ENCODE measurements at regions not wholly inside any gene's neighbourhood (a gene's known extent, or its start where the extent isn't known, plus 50 kb on each side); places are given as distances from the start of the nearest gene placed in this dataset.
"Not testable (repeated sequence)": the region's sequence is repeated elsewhere in the genome, so short reads cannot be mapped to it uniquely, and the experiment has no call there.

GRCh38 chr13:90331974-90332373, 1015.5 kb upstream of the MIR17HG start:
- no peak for TF ChIP-seq CTCF (IDR thresholded peaks at IDR 0.05)
- H3K4me3 Mint-ChIP-seq: no peak overlapping the region
- H3K4me1 Mint-ChIP-seq: no peaks in the 10 kb centered on the region
- no peak overlapping the region for H3K27ac Mint-ChIP-seq
- no peaks in the 10 kb centered on the region for H3K36me3 Mint-ChIP-seq (ENCODE audit: low read depth)
- H3K9me3 Mint-ChIP-seq: no peaks in the 10 kb centered on the region
- H3K27me3 Mint-ChIP-seq (ENCODE audit: low read depth, poor library complexity): no peaks in the 10 kb centered on the region
- no peak for DNase-seq

GRCh38 chr13:90336507-90336906, 1011.0 kb upstream of the MIR17HG start:
- H3K9me3 Mint-ChIP-seq: peaks cover 5% of the 10 kb centered on the region

GRCh38 chr13:90341348-90341747, 1006.1 kb upstream of the MIR17HG start:
- H3K27ac Mint-ChIP-seq; H3K36me3 Mint-ChIP-seq (ENCODE audit: low read depth): not testable (repeated sequence)

More at GRCh38 chr13:90336507-90336906, 1011.0 kb upstream of the MIR17HG start:
- H3K4me3 Mint-ChIP-seq: no peak overlapping the region
- no peak overlapping the region for H3K27ac Mint-ChIP-seq
- H3K36me3 Mint-ChIP-seq (ENCODE audit: low read depth): no peaks in the 10 kb centered on the region
- DNase-seq: no peak
- no peaks in the 10 kb centered on the region for H3K27me3 Mint-ChIP-seq (ENCODE audit: low read depth, poor library complexity)
- H3K4me1 Mint-ChIP-seq: no peaks in the 10 kb centered on the region
- TF ChIP-seq CTCF (IDR thresholded peaks at IDR 0.05): no peak

GRCh38 chr13:90348477-90349136, 998.9 kb upstream of the MIR17HG start:
- not testable (repeated sequence) for H3K27ac Mint-ChIP-seq; H3K27me3 Mint-ChIP-seq (ENCODE audit: low read depth, poor library complexity); H3K36me3 Mint-ChIP-seq (ENCODE audit: low read depth); H3K4me3 Mint-ChIP-seq; H3K4me1 Mint-ChIP-seq; H3K9me3 Mint-ChIP-seq; DNase-seq

More at GRCh38 chr13:90341348-90341747, 1006.1 kb upstream of the MIR17HG start:
- DNase-seq; H3K9me3 Mint-ChIP-seq; H3K4me3 Mint-ChIP-seq; H3K27me3 Mint-ChIP-seq (ENCODE audit: low read depth, poor library complexity); H3K4me1 Mint-ChIP-seq: not testable (repeated sequence)

- no peak for DNase-seq
- Mint-ChIP-seq H3K36me3 (ENCODE audit: low read depth) (no peaks in the 10 kb centered on the region), H3K4me1 (no peaks in the 10 kb centered on the region), H3K27me3 (ENCODE audit: low read depth, poor library complexity) (no peaks in the 10 kb centered on the region), H3K27ac (no peak overlapping the region), H3K9me3 (peaks cover 6% of the 10 kb centered on the region), H3K4me3 (no peak overlapping the region)
- TF ChIP-seq CTCF (IDR thresholded peaks at IDR 0.05): no peak
Observed at GRCh38 chr13:90352763-90353162, 994.7 kb upstream of the MIR17HG start.

GRCh38 chr13:90355162-90355751, 992.2 kb upstream of the MIR17HG start:
- no peaks in the 10 kb centered on the region for H3K27me3 Mint-ChIP-seq (ENCODE audit: low read depth, poor library complexity)
- DNase-seq: no peak
- H3K4me1 Mint-ChIP-seq: no peaks in the 10 kb centered on the region
- no peak overlapping the region for H3K4me3 Mint-ChIP-seq
- H3K27ac Mint-ChIP-seq: no peak overlapping the region
- no peaks in the 10 kb centered on the region for H3K36me3 Mint-ChIP-seq (ENCODE audit: low read depth)
- TF ChIP-seq CTCF (IDR thresholded peaks at IDR 0.05): no peak
- peaks cover 4% of the 10 kb centered on the region for H3K9me3 Mint-ChIP-seq

GRCh38 chr13:90360785-90361184, 986.7 kb upstream of the MIR17HG start:
- Mint-ChIP-seq H3K27ac (no peak overlapping the region), H3K27me3 (ENCODE audit: low read depth, poor library complexity) (no peaks in the 10 kb centered on the region)
- TF ChIP-seq CTCF (IDR thresholded peaks at IDR 0.05): no peak

More at GRCh38 chr13:90360785-90361184, 986.7 kb upstream of the MIR17HG start:
- H3K36me3 Mint-ChIP-seq (ENCODE audit: low read depth): no peaks in the 10 kb centered on the region
- no peak for DNase-seq
- H3K4me1 Mint-ChIP-seq: no peaks in the 10 kb centered on the region
- H3K4me3 Mint-ChIP-seq: no peak overlapping the region
- H3K9me3 Mint-ChIP-seq: peaks cover 5% of the 10 kb centered on the region
